ENCODE measurements at regions not wholly inside any gene's neighbourhood (a gene's known extent, or its start where the extent isn't known, plus 50 kb on each side); places are given as distances from the start of the nearest gene placed in this dataset.
"Not testable (repeated sequence)": the region's sequence is repeated elsewhere in the genome, so short reads cannot be mapped to it uniquely, and the experiment has no call there.

- no peak for DNase-seq (ENCODE audit: low spot score)
These were observed 108.5 kb downstream of the KCNK1 start for GRCh38 chr1:233722212-233722979.

GRCh38 chr1:233723387-233723786, 109.5 kb downstream of the KCNK1 start:
- no peak for DNase-seq (ENCODE audit: low spot score)

GRCh38 chr1:233724131-233724631, 110.3 kb downstream of the KCNK1 start:
- DNase-seq (ENCODE audit: low spot score): not testable (repeated sequence)

DNA sequence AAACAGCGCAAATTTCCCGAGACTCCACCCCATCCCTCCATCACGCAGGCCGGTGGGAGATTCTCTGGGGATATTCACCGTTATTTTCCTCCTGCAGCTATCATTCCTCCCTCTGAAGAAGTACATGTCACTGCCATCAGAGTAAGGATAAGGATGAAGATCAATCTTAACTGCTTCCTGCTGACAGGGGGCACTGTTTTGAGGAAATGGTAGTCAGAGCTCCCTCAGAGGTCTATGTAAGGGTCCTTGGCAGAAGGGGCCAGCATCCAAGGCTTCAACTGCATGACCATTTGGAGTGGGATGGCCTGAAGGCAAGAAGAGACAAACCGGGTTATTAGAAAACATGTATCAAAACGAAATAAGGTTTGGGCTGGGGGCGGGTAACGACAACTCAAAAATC, 111.5 kb downstream of the KCNK1 start:
- DNase-seq (ENCODE audit: low spot score): no peak

- DNase-seq (ENCODE audit: low spot score): no peak
These were observed 114.8 kb downstream of the KCNK1 start for GRCh38 chr1:233728721-233729120.

DNA sequence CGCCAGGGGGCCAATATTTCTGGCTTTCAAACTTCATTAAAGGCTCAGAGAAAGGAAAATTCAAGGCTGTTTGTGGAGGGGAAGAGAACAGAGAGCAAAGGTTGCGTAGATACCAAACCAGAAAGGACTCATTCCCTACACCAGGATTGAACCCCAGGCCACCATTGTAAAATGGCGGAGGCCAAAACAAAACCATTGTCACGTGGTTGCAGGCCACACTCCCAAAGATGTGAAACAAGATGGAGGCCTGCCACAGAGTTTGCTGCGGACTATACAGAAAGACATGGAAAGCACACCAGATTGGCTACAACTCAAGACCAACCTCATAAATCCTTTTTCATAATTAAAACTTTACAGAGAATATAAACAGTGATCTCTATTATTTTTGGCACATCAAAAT, 116.5 kb downstream of the KCNK1 start:
- DNase-seq (ENCODE audit: low spot score): no peak

GRCh38 chr1:233730809-233731208, 116.9 kb downstream of the KCNK1 start:
- DNase-seq (ENCODE audit: low spot score): no peak

- no peak for DNase-seq (ENCODE audit: low spot score)
These were observed 118.3 kb downstream of the KCNK1 start for GRCh38 chr1:233732206-233732605.

DNA sequence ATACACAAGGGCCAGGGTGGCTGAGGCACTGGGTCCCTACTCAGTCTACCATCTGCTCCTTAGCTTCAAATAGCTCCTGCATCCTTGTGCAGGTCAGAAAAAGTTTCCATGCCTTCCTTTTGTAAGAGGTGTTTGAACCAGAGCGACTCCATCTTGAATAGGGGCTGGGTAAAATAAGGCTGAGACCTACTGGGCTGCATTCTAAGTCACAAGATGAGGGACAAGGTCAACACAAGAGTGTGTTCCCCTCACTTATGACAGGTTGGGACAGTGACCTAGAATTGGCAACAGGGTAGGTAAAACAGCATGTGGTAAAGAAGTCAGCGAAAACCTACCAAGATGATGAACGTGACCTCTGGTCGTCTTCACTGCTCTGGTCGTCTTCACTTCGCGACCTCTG, 120.5 kb downstream of the KCNK1 start:
- no peak for DNase-seq (ENCODE audit: low spot score)

- DNase-seq (ENCODE audit: low spot score): no peak
These were observed 121.4 kb downstream of the KCNK1 start for GRCh38 chr1:233735331-233735730.

- DNase-seq (ENCODE audit: low spot score): no peak
These were observed 121.9 kb downstream of the KCNK1 start for GRCh38 chr1:233735847-233736246.

GRCh38 chr1:233737341-233737740, 123.4 kb downstream of the KCNK1 start:
- DNase-seq (ENCODE audit: low spot score): no peak

GRCh38 chr1:233738396-233738795, 124.5 kb downstream of the KCNK1 start:
- DNase-seq (ENCODE audit: low spot score): no peak

- DNase-seq (ENCODE audit: low spot score): no peak
These were observed 124.9 kb downstream of the KCNK1 start for GRCh38 chr1:233738850-233739249.

DNA sequence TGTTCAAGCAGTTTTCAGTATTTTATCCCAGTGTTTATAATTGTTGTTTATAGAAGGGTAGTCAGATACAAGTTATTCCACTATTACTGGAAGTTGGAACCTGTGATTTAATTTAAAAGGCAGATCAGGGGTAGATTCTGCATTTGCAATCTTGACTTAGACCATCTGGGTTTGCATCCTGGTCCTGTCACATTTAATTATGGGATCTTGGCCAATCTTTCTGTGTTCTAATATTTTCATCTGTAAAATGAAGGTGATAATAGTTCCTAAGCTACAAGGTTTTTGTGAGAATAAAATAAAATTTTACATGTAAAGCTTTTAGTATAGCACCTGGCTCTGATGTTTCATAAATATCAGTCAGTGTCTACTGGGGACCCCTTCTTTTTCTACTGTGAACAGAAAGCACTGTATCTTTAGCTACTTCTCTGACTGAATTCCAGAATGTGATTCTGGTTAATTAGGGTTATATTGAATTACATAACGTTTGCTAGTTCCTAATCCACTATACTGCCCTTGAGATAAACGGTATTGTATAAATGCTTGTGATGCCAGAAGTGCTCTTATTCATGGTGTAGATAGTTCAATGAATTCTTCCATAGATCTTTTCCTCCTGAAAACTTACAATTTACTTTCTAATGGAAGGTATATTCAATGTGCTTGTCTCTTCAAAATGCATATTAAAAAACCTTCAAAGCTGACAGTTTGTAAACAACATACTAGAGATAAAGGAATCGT, 131.0 kb downstream of the KCNK1 start:
- no peak for DNase-seq (ENCODE audit: low spot score)

DNA sequence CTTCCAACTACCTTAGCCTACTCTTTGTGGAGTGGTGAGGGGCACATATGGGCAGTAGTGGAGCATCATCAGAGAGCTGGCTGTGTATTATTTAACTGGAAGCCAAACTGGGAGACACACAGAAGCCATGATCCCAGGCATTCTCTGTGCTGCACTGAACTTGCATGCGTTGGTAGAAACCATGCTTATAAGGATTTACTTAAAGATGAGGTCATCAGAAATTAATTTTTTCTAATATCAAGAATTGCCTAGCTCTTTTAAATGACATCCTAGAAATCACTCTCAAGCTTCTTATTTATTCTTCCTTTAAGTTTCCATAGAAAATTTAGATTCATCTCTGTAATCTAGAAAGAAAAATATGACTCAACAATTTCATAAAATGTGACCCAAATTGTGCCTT, 136.2 kb downstream of the KCNK1 start:
- no peak for DNase-seq (ENCODE audit: low spot score)

DNA sequence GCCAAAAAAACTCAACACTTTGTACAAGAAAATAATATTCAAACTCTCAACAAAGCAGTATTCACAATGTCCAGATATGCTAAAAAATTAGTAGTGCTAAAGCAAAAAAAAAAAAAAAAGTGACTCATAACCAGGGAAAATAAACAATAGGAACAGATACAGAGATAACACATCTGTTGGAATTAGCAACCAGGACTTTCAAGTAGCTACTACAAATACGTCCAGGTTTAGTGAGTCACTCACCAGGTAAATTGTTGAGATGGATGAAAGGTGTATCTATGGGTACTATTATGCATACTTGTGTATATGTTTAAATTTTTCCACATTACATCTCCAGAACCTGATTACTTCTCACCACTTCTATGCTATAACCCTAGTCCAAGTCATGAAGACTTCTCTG, 144.8 kb upstream of the SLC35F3 start:
- peak; percentile 7 for DNase-seq (ENCODE audit: low spot score)

DNA sequence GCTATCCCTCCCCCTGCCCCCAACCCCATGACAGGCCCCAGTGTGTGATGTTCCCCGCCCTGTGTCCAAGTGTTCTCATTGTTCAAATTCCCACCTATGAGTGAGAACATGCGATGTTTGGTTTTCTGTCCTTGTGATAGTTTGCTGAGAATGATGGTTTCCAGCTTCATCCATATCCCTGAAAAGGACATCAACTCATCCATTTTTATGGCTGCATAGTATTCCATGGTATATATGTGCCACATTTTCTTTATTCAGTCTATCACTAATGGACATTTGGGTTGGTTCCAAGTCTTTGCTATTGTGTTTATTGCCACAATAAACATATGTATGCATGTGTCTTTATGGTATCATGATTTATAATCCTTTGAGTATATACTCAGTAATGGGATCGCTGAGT, 140.2 kb upstream of the SLC35F3 start:
- DNase-seq (ENCODE audit: low spot score): not testable (repeated sequence)

GRCh38 chr1:233777566-233777965, 126.9 kb upstream of the SLC35F3 start:
- no peak for DNase-seq (ENCODE audit: low spot score)

DNA sequence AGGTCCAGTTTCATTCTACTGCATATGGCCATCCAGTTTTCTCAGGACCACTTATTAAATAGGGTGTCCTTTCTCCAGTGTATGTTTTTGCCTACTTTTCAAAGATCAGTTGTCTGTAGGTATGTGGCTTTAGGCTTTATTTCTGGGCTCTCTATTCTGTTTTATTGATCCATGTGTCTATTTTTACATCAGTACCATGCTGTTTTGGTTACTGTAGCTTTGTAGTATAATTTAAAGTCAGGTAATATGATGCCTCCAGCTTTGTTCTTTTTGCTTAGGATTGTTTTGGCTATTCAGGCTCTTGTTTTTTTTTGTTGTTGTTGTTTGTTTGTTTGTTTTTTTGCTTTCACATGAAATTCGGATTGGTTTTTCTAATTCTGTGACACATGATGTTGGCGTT, 124.4 kb upstream of the SLC35F3 start:
- DNase-seq (ENCODE audit: low spot score): no peak

DNA sequence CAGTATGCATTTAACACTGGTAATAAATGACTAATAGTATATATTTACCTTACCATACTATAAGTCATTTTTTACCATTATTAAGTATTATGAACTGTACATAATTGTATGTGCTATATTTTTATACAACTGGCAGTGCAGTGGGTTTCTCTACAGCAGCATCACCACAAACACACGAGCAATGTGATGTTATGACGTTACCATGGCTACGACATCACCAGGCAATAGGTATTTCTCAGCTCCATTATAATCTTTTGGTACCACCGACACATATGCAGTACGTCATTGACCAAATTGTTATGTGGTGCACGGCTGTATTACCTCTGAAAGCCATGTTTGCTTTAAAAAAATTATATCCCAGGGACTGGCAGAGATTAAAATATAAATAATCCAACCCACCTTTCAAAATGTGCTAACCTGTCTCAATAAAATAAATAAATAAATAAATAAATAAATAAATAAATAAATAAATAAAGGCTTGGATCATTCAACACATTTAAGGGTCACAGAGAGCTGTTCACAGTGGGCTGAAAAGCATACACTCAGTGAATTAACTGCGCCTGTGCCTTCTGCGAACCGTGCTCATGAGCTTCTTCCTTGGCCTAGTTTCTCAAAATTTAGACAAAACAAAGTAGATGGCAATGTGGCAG, 121.4 kb upstream of the SLC35F3 start:
- no peak for DNase-seq (ENCODE audit: low spot score)

GRCh38 chr1:233787599-233787998, 116.9 kb upstream of the SLC35F3 start:
- no peak for DNase-seq (ENCODE audit: low spot score)

DNA sequence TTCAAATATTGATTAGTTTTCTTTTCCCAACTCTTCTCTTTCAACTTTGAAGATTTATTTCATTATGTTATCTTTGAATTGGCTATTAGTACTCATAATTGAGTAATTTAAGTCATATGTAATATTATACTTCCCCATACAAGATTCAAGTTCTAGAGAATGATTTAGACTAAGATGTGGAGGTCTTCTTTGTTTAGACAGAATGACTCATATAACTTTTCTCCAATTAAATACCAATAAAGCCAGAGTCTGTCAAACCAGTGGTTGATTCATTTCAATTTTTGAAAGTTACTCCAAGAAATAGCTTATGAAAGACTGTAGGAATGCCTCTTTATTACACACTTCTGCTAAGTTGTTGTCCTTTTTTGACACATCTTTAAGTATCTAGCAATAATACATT, 115.8 kb upstream of the SLC35F3 start:
- no peak for DNase-seq (ENCODE audit: low spot score)
